Breast epithelium (tissue), 3 donors: ENCODE measurements at regions not wholly inside any gene's neighbourhood (a gene's known extent, or its start where the extent isn't known, plus 50 kb on each side); places are given as distances from the start of the nearest gene placed in this dataset.

Source experiments
- CTCF ChIP-seq, 3 donors: fragments of 450-650 bp; IDR thresholded peaks; one replicate each; pipeline ENCODE4 v1.5.1; 2016 to 2017; ENCODE audit warnings: antibody characterized with exemption in 3 of 3, mild to moderate bottlenecking in 3 of 3, moderate library complexity in 3 of 3
- POLR2A ChIP-seq: fragments of 450-650 bp; IDR thresholded peaks from one replicate; pipeline ENCODE4 v1.6.1; 2016; ENCODE audit warnings: antibody characterized with exemption, mild to moderate bottlenecking, moderate library complexity
- POLR2AphosphoS5 ChIP-seq, 3 donors: sonication (generic); formaldehyde crosslinking; IDR thresholded peaks; one replicate each; pipeline ENCODE4 v1.6.1; 2017; ENCODE audit warnings: antibody characterized with exemption in 3 of 3

DNA sequence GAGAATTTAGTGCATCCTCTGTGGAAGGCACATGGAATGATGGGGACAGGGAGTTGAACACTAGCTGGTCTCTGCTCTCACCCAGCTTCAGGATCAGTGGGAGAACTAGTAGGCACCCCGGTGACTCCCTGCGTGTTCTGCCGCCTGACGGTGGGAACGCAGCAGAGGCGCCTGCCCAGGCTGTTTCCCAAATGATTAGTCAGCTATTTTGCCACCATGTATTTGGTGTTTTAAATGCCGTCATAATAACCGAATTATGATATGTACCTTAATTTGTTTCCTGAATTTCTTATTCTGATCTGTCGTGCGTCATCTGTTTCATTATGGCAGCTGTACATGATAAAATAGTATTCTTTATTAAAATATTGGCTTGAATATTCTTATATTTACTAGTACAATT lies 115.9 kb upstream of the GJB6 start:
- TF ChIP-seq CTCF (IDR thresholded peaks at IDR 0.05) = no peak
- TF ChIP-seq POLR2AphosphoS5 (IDR thresholded peaks at IDR 0.05) = no peak
- no peak for TF ChIP-seq POLR2A
